VCaP (cell line): ENCODE measurements at regions not wholly inside any gene's neighbourhood (a gene's known extent, or its start where the extent isn't known, plus 50 kb on each side); places are given as distances from the start of the nearest gene placed in this dataset.

Experiments
- H3K27ac ChIP-seq: fragments of 450-650 bp; 2 replicates; pipeline ENCODE4 v1.5.1; 2017
- CTCF ChIP-seq: fragments of 450-650 bp; conservative IDR thresholded peaks from 2 replicates; pipeline ENCODE4 v1.5.1; 2017; ENCODE audit warnings: mild to moderate bottlenecking, moderate library complexity

- no peak overlapping the region for H3K27ac ChIP-seq
- TF ChIP-seq CTCF, result no peak
Measured at GRCh38 chr5:124239572-124239971, 506.9 kb downstream of the ZNF608 start.

GRCh38 chr5:124238350-124238749 is 508.1 kb downstream of the ZNF608 start:
- no peak overlapping the region for H3K27ac ChIP-seq
- no peak for TF ChIP-seq CTCF

- TF ChIP-seq CTCF, result no peak
Measured at GRCh38 chr5:124237206-124237695, 509.2 kb downstream of the ZNF608 start.

GRCh38 chr5:124236361-124237205 is 509.9 kb downstream of the ZNF608 start:
- no peak overlapping the region for H3K27ac ChIP-seq
- TF ChIP-seq CTCF, result no peak

More at GRCh38 chr5:124237206-124237695, 509.2 kb downstream of the ZNF608 start:
- no peak overlapping the region for H3K27ac ChIP-seq

- no peak overlapping the region for H3K27ac ChIP-seq
Measured at GRCh38 chr5:124235576-124235975, 510.9 kb downstream of the ZNF608 start.

GRCh38 chr5:124234770-124235562 is 511.5 kb downstream of the ZNF608 start:
- TF ChIP-seq CTCF, result no peak
- H3K27ac ChIP-seq, result no peak overlapping the region

More at GRCh38 chr5:124235576-124235975, 510.9 kb downstream of the ZNF608 start:
- no peak for TF ChIP-seq CTCF

GRCh38 chr5:124234022-124234769 is 512.2 kb downstream of the ZNF608 start:
- H3K27ac ChIP-seq, result no peak overlapping the region

More at GRCh38 chr5:124234022-124234769, 512.2 kb downstream of the ZNF608 start:
- TF ChIP-seq CTCF, result no peak
